H1 (cell line): ENCODE measurements at regions not wholly inside any gene's neighbourhood (a gene's known extent, or its start where the extent isn't known, plus 50 kb on each side); places are given as distances from the start of the nearest gene placed in this dataset.

Experiments
- CTCF ChIA-PET: fragments of 300-600 bp; sonication (Branson Sonifier 250); formaldehyde crosslinking; loops from one replicate; lab custom pipeline; 2021; ENCODE audit not compliant: partially characterized antibody; lab: Charles Lee
- POLR2A ChIA-PET: fragments of 300-600 bp; sonication (Branson Sonifier 250); formaldehyde crosslinking; loops from one replicate; lab custom pipeline; 2021; ENCODE audit warnings: inconsistent platforms; ENCODE audit not compliant: partially characterized antibody; lab: Charles Lee
- DNase-seq, 2 experiments: peaks; one replicate each; pipeline versions ENCODE4 v3.0.0 to v3.0.0-alpha.2; 2010 to 2022; ENCODE audit warnings: low spot score in 2 of 2, low read depth in 1 of 2, mixed read lengths in 1 of 2
- FAIRE-seq: peaks from 2 replicates; lab custom pipeline; 2011; peaks lifted over from hg19 to GRCh38; lab: Jason Lieb, UNC
- H2AFZ ChIP-seq: 2 replicates; pipeline ENCODE4 v1.8.1; 2012; ENCODE audit warnings: low read length, inconsistent platforms
- H2AK5ac ChIP-seq: 2 replicates; pipeline ENCODE4 v1.6.1; 2013; ENCODE audit warnings: low read depth, low read length
- H2BK120ac ChIP-seq: replicated peaks from 2 replicates; pipeline ENCODE3; 2013; ENCODE audit warnings: low read depth, low read length, inconsistent platforms
- H2BK12ac ChIP-seq: 2 replicates; pipeline ENCODE4 v1.6.1; 2013; ENCODE audit warnings: low read depth, low read length
- H2BK15ac ChIP-seq: 2 replicates; pipeline ENCODE4 v1.6.1; 2013; ENCODE audit warnings: low read length
- H2BK20ac ChIP-seq: 2 replicates; pipeline ENCODE4 v1.6.1; 2013; ENCODE audit warnings: low read length
- H2BK5ac ChIP-seq: 2 replicates; pipeline ENCODE4 v1.6.1; 2013; ENCODE audit warnings: low read depth, low read length
- H3K14ac ChIP-seq: 2 replicates; pipeline ENCODE4 v1.6.1; 2013; ENCODE audit warnings: inconsistent platforms; ENCODE audit not compliant: insufficient read length
- H3K18ac ChIP-seq: 2 replicates; pipeline ENCODE4 v1.6.1; 2013; ENCODE audit warnings: low read length; ENCODE audit errors: extremely low read depth
- H3K23ac ChIP-seq: 2 replicates; pipeline ENCODE4 v1.6.1; 2013; ENCODE audit warnings: inconsistent platforms; ENCODE audit not compliant: insufficient read length
- H3K23me2 ChIP-seq: 2 replicates; pipeline ENCODE4 v1.6.1; 2013; ENCODE audit warnings: low read depth, low read length
- H3K27ac ChIP-seq: 2 replicates; pipeline ENCODE4 v1.6.1; 2011; ENCODE audit warnings: low read depth, low read length, inconsistent platforms
- H3K27me3 ChIP-seq, 4 experiments: replicated peaks in 1 of 4; 1 replicate in 1 of 4; 2 replicates in 3 of 4; pipeline versions ENCODE4 v1.6.1 to v1.8.1; 2011 to 2013; ENCODE audit warnings: low read length in 3 of 4, mild to moderate bottlenecking in 3 of 4, inconsistent platforms in 2 of 4, mixed read lengths in 2 of 4, moderate library complexity in 1 of 4; ENCODE audit not compliant: control insufficient read depth in 3 of 4, insufficient read depth in 3 of 4; ENCODE audit errors: extremely low read depth in 1 of 4
- H3K36me3 ChIP-seq, 4 experiments: 2 replicates each; pipeline versions ENCODE4 v1.6.1 to v1.8.1; 2011 to 2013; ENCODE audit warnings: mild to moderate bottlenecking in 4 of 4, low read length in 3 of 4, moderate library complexity in 2 of 4, control low read depth in 1 of 4, inconsistent platforms in 1 of 4; ENCODE audit not compliant: insufficient read depth in 4 of 4, control insufficient read depth in 2 of 4
- H3K4ac ChIP-seq: replicated peaks from 2 replicates; pipeline ENCODE3; 2013; ENCODE audit warnings: low read length, low read depth, mixed read lengths, inconsistent platforms; ENCODE audit not compliant: insufficient read length
- H3K4me1 ChIP-seq, 4 experiments: replicated peaks in 1 of 4; 1 replicate in 1 of 4; 2 replicates in 3 of 4; pipeline versions ENCODE4 v1.6.1 to v1.8.1; 2011 to 2013; ENCODE audit warnings: low read length in 3 of 4, inconsistent platforms in 2 of 4, mixed read lengths in 1 of 4; ENCODE audit not compliant: insufficient read depth in 4 of 4, control insufficient read depth in 3 of 4
- H3K4me2 ChIP-seq, 2 experiments: 2 replicates each; pipeline versions ENCODE4 v1.6.1 to v1.8.1; 2011 to 2013; ENCODE audit warnings: low read depth in 2 of 2, low read length in 2 of 2, control low read depth in 1 of 2, inconsistent platforms in 1 of 2, mild to moderate bottlenecking in 1 of 2; ENCODE audit not compliant: insufficient read depth in 1 of 2
- H3K4me3 ChIP-seq, 4 experiments: fragments of 200-600, 300-600 bp in 1 of 4; sonication (generic), shearing (Covaris generic), sonication (Bioruptor Twin) in 1 of 4; 2 replicates each; pipeline versions ENCODE4 v1.5.1 to v1.8.1; 2011 to 2016; ENCODE audit warnings: low read length in 4 of 4, low read depth in 3 of 4, control low read depth in 2 of 4, inconsistent platforms in 2 of 4, mild to moderate bottlenecking in 2 of 4, mixed read lengths in 1 of 4, moderate library complexity in 1 of 4; ENCODE audit not compliant: insufficient read depth in 2 of 4; ENCODE audit errors: extremely low read depth in 1 of 4
- H3K56ac ChIP-seq: replicated peaks from 2 replicates; pipeline ENCODE3; 2013; ENCODE audit warnings: low read depth, mild to moderate bottlenecking, mixed read lengths, low read length, inconsistent platforms; ENCODE audit not compliant: insufficient read length
- H3K79me1 ChIP-seq: 2 replicates; pipeline ENCODE4 v1.6.1; 2013; ENCODE audit warnings: low read depth, low read length, control low read depth
- H3K79me2 ChIP-seq, 2 experiments: 2 replicates each; pipeline versions ENCODE4 v1.6.1 to v1.8.1; 2012 to 2013; ENCODE audit warnings: low read length in 2 of 2, mild to moderate bottlenecking in 2 of 2, inconsistent platforms in 1 of 2; ENCODE audit not compliant: insufficient read depth in 2 of 2, control insufficient read depth in 1 of 2
- H3K9ac ChIP-seq, 4 experiments: replicated peaks in 1 of 4; 1 replicate in 1 of 4; 2 replicates in 3 of 4; pipeline versions ENCODE4 v1.6.1 to v1.8.1; 2011 to 2013; ENCODE audit warnings: low read depth in 3 of 4, low read length in 3 of 4, control low read depth in 2 of 4, mild to moderate bottlenecking in 2 of 4, moderate library complexity in 2 of 4, inconsistent platforms in 1 of 4; ENCODE audit errors: extremely low read depth in 1 of 4
- H3K9me3 ChIP-seq, 2 experiments: 2 replicates each; pipeline versions ENCODE4 v1.6.1 to v1.8.1; 2012 to 2013; ENCODE audit warnings: mild to moderate bottlenecking in 2 of 2, moderate library complexity in 2 of 2, control low read depth in 1 of 2, inconsistent platforms in 1 of 2, low read depth in 1 of 2, low read length in 1 of 2, mixed read lengths in 1 of 2; ENCODE audit not compliant: insufficient read depth in 2 of 2
- H4K20me1 ChIP-seq, 2 experiments: replicated peaks in 1 of 2; 2 replicates each; pipeline versions ENCODE3 to v1.8.1; 2011 to 2013; ENCODE audit warnings: inconsistent platforms in 2 of 2, low read length in 2 of 2, mild to moderate bottlenecking in 1 of 2; ENCODE audit not compliant: insufficient read depth in 2 of 2, control insufficient read depth in 1 of 2
- H4K5ac ChIP-seq: 2 replicates; pipeline ENCODE4 v1.6.1; 2013; ENCODE audit warnings: low read length, low read depth, mixed read lengths, inconsistent platforms; ENCODE audit not compliant: insufficient read length
- H4K8ac ChIP-seq: 2 replicates; pipeline ENCODE4 v1.8.0; 2013; ENCODE audit warnings: mild to moderate bottlenecking, moderate library complexity, low read length, inconsistent platforms; ENCODE audit not compliant: insufficient read depth; ENCODE audit errors: extremely low read depth
- H4K91ac ChIP-seq: replicated peaks from 2 replicates; pipeline ENCODE3; 2013; ENCODE audit warnings: low read length, mixed read lengths, inconsistent platforms; ENCODE audit not compliant: insufficient read length
- ATF3 ChIP-seq: IDR thresholded peaks from 2 replicates; pipeline ENCODE4 v1.6.1; 2011; ENCODE audit warnings: low read depth, mild to moderate bottlenecking, low read length; ENCODE audit not compliant: insufficient read depth
- CBX5 ChIP-seq: fragments of 300-800, 300-1000 bp; sonication (generic); IDR thresholded peaks from 2 replicates; pipeline ENCODE4 v1.7.1; 2016; ENCODE audit warnings: antibody characterized with exemption, low read length, low read depth
- CEBPB ChIP-seq: IDR thresholded peaks from 2 replicates; pipeline ENCODE4 v1.6.1; 2012; ENCODE audit warnings: low read depth, low read length
- CHD2 ChIP-seq: IDR thresholded peaks from 2 replicates; pipeline ENCODE4 v1.6.1; 2012; ENCODE audit warnings: low read length, improper control_type of control experiment
- E2F6 ChIP-seq: IDR thresholded peaks from 2 replicates; pipeline ENCODE4 v1.6.1; 2012; ENCODE audit warnings: inconsistent platforms
- EZH2 ChIP-seq: fragments of 200-600 bp; sonication (generic); IDR thresholded peaks from 2 replicates; pipeline ENCODE4 v1.7.1; 2012; ENCODE audit warnings: low read depth, mild to moderate bottlenecking, moderate library complexity, low read length, inconsistent platforms; ENCODE audit not compliant: severe bottlenecking
- HDAC2 ChIP-seq, 2 experiments: fragments of 300-600 bp in 1 of 2; sonication (generic) in 1 of 2; IDR thresholded peaks; 2 replicates each; pipeline ENCODE4 v1.6.1; 2011 to 2012; ENCODE audit warnings: low read depth in 2 of 2, low read length in 2 of 2, mild to moderate bottlenecking in 2 of 2, moderate library complexity in 2 of 2, borderline replicate concordance in 1 of 2, inconsistent platforms in 1 of 2
- MAFK ChIP-seq: IDR thresholded peaks from 2 replicates; pipeline ENCODE4 v1.6.1; 2012; ENCODE audit warnings: low read depth, mild to moderate bottlenecking, improper control_type of control experiment, low read length
- NRF1 ChIP-seq: IDR thresholded peaks from 2 replicates; pipeline ENCODE4 v1.6.1; 2011; ENCODE audit warnings: mild to moderate bottlenecking, low read depth, low read length, improper control_type of control experiment
- POLR2AphosphoS5 ChIP-seq: IDR thresholded peaks from 2 replicates; pipeline ENCODE4 v1.6.1; 2011; ENCODE audit warnings: low read depth, low read length
- SIRT6 ChIP-seq: IDR thresholded peaks from one replicate; pipeline ENCODE4 v1.7.1; 2012; ENCODE audit warnings: low read length, inconsistent platforms
- TAF1 ChIP-seq: IDR thresholded peaks from 2 replicates; pipeline ENCODE4 v1.6.1; 2011; ENCODE audit warnings: mild to moderate bottlenecking, low read depth, low read length
- TAF7 ChIP-seq: optimal IDR thresholded peaks from 2 replicates; pipeline ENCODE3; 2011; ENCODE audit warnings: low read depth, mild to moderate bottlenecking, inconsistent platforms, low read length, moderate library complexity, borderline replicate concordance
- TBP ChIP-seq: IDR thresholded peaks from 2 replicates; pipeline ENCODE4 v1.6.1; 2011; ENCODE audit warnings: low read depth, low read length, improper control_type of control experiment
- WGBS, 2 experiments: shearing (Covaris generic) in 1 of 2; methylation state at CpG; one replicate each; pipeline versions ENCODE4 v1.1.6 to v1.1.7; 2013 to 2015; ENCODE audit warnings: low lambda C conversion rate in 2 of 2, mixed read lengths in 2 of 2, inconsistent platforms in 1 of 2, low coverage in 1 of 2, missing lambda C conversion rate in 1 of 2; ENCODE audit not compliant: insufficient replicate concordance in 2 of 2, insufficient coverage in 1 of 2, insufficient read length in 1 of 2; ENCODE audit errors: extremely low coverage in 1 of 2, missing lambda C conversion rate in 1 of 2; 5-methylcytosine and 5-hydroxymethylcytosine counted together

- ChIA-PET POLR2A (no interaction called here), CTCF (no interaction called here)
- 86% methylated on average over 3 of the region's 3 CpGs; no CpG with 5 or more reads in 1 of the 2 experiments for WGBS, 2 experiments
- no peak overlapping the region for H4K91ac ChIP-seq
- H2AK5ac ChIP-seq = no peak overlapping the region
- no peak overlapping the region for H3K14ac ChIP-seq
- no peak overlapping the region for H3K18ac ChIP-seq
- no peak overlapping the region for H3K4me2 ChIP-seq
- no peak overlapping the region for H2BK5ac ChIP-seq
- no peak overlapping the region for H4K8ac ChIP-seq
- H3K27me3 ChIP-seq = no peaks in the 10 kb centered on the region
- no peak overlapping the region for H3K4ac ChIP-seq
- no peak for FAIRE-seq
- no peak overlapping the region for H3K9ac ChIP-seq
- no peak overlapping the region for H2BK12ac ChIP-seq
- no peak overlapping the region for H2AFZ ChIP-seq
- H3K79me1 ChIP-seq = no peaks in the 10 kb centered on the region
- H4K20me1 ChIP-seq = no peaks in the 10 kb centered on the region
- H4K5ac ChIP-seq = no peak overlapping the region
- H3K23me2 ChIP-seq = no peaks in the 10 kb centered on the region
- no peak overlapping the region for H3K23ac ChIP-seq
- DNase-seq = no peak
- H3K9me3 ChIP-seq = no peaks in the 10 kb centered on the region
- no peaks in the 10 kb centered on the region for H3K79me2 ChIP-seq
- no peak overlapping the region for H2BK120ac ChIP-seq
- H3K27ac ChIP-seq = no peak overlapping the region
- H2BK15ac ChIP-seq = no peak overlapping the region
- H3K4me1 ChIP-seq = no peaks in the 10 kb centered on the region; a peak in 1 of 7 replicates
- H3K56ac ChIP-seq = no peak overlapping the region
- H3K4me3 ChIP-seq = no peak overlapping the region
- H3K36me3 ChIP-seq = no peaks in the 10 kb centered on the region
- H2BK20ac ChIP-seq = no peak overlapping the region
- TF ChIP-seq CBX5 (no peak), TBP (no peak), ATF3 (no peak), NRF1 (no peak), CHD2 (no peak), EZH2 (no peak), CEBPB (no peak), TAF7 (no peak), HDAC2 (IDR thresholded peaks at IDR 0.05; ENCODE audit: borderline replicate concordance in 1 of 2, low read depth in 2 of 2, low read length in 2 of 2) (no peak), TAF1 (no peak), MAFK (no peak), POLR2AphosphoS5 (no peak), SIRT6 (no peak), E2F6 (no peak)
Observed at GRCh38 chr18:65346086-65346485, 404.7 kb upstream of the CDH7 start.
